Activated gamma-delta T cell (primary cell): ENCODE measurements at regions not wholly inside any gene's neighbourhood (a gene's known extent, or its start where the extent isn't known, plus 50 kb on each side); places are given as distances from the start of the nearest gene placed in this dataset.

Experiments
- DNase-seq: peaks from one replicate; lab custom pipeline; 2025; lab: John Stamatoyannopoulos, UW

- no peak for DNase-seq
Observed at GRCh38 chr5:21694567-21694966, 1158.6 kb downstream of the CDH12 start.

GRCh38 chr5:21693591-21693990, 1159.6 kb downstream of the CDH12 start:
- no peak for DNase-seq

- no peak for DNase-seq
Observed at GRCh38 chr5:21689587-21689986, 1163.6 kb downstream of the CDH12 start.

- DNase-seq: no peak
Observed at GRCh38 chr5:21688655-21689054, 1164.5 kb downstream of the CDH12 start.

DNA sequence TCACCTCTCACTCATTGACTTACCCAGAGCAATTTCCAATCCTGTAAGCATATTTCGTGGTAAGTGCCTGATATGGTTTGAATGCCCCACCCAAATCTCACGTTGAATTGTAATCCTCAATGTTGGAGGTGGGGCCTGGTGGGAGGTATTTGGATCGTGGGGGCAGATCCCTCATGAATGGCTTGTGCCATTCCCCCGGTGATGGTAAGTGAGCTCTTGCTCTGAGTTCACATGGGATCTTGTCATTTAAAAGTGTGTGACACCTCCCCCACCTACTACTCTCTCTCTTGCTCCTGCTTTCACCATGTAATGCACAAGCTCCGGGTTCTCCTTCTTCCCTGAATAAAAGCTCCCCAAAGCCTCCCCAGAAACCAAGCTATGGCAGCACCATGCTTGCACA, 1165.5 kb downstream of the CDH12 start:
- DNase-seq: no peak

DNA sequence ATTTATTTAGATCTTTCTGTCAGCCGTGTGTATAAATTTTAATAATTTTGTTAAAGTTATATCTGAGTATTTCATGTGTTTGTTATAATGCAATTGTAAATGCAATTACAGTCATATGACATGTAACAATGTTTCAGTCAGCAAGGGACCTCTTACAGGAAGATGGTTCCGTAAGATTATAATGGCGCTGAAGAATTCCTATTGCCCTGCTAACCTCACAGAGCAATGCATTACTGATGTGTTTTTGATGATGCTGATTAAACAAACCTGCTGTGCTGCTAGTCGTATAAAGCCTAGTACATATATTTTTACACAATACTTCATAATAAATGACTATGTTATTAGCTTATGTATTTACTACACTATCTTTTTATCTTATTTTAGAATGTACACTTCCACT, 1166.4 kb downstream of the CDH12 start:
- no peak for DNase-seq

DNA sequence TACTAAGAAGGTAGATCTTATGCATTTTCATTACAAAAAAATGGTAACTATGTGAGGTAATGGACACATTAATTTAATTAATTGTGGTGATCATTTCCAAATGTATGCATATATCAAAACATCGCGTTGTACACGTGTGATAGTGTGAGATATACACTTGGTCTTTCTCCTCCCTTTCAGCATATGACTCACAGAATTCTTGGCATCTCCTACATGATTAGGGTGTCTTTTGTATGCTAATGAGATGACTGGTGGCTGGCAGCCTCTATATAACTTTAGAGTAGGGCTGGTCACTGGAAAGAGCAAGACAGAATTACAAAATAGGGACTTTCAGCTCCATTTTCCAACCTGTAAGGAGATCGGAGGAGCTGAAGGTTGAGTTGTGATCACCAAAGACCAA, 1167.6 kb downstream of the CDH12 start:
- no peak for DNase-seq

DNA sequence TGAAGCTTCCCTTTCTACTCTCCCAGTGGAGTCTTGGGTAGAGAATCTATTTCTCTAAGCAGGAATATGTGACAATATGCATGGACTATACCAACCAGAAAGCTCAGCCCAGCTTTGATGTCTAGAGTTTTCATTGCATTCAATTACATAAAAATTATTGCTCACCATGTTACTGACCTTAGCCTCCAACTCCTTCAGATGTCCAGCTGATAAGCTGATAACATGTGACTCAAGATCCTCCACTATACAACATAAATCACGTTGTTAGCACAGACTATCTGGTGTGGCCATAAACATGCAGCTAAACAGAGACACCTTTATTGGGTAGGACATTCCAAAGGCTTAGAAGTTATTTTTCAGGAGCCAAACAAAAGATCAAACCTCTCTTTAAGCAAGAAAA, 1168.2 kb downstream of the CDH12 start:
- no peak for DNase-seq

DNA sequence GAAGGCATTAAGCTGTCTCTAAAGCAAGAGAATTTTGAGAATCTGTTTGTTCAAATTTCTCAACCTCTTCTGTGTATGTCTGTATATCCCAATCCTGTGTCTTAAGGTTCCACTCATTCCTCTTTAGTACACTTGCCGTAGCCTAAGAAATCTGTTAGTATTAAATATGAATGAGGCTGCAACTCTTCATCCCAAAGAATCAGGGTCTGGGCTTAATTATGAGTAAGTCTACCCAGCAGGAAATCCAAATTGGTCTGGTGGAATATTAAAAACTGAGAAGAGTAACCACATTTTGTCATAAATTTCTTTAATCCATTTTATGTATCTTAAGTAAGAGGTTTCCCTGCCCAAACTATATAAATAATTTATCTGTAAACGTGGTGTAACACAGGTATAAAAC, 1171.2 kb downstream of the CDH12 start:
- DNase-seq: no peak

DNA sequence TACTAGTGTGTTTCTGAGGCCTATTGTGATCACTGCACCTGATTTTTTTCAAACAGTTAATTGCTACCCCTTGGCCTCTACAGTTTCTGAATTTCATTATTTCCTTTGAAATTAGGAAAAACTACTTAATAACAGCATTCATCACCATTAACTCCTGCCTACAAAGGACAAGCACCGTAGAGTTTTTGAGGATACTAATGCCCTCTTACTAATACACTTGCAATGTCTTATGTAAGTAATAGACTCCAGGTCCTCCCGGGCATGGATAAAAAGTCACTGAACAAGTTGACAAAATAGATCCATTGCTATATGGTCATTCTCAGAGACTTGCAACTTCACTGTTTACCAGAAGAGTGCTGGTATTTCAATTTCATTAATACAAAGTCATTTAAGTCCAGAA, 1172.5 kb downstream of the CDH12 start:
- DNase-seq: no peak

GRCh38 chr5:21680196-21680595, 1172.9 kb downstream of the CDH12 start:
- DNase-seq: no peak

DNA sequence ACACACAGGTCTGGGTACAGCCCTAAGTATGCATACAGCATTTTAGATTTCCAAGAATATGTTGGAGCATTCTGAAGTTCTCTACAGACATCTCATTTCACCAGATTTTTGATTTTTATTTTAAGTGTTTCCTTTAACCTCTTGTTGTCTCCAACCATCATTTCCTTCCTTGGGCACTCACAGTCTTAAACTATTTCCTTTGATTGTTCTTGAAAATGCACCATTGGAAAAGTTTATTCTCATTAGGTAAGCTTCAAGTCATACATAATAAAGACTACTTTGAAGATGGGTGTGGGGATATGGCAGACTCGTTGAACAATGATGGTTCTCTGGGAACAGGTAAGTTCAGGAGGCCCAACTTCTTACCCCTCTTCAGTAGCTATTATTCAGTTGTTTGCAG, 1174.6 kb downstream of the CDH12 start:
- DNase-seq: no peak

DNA sequence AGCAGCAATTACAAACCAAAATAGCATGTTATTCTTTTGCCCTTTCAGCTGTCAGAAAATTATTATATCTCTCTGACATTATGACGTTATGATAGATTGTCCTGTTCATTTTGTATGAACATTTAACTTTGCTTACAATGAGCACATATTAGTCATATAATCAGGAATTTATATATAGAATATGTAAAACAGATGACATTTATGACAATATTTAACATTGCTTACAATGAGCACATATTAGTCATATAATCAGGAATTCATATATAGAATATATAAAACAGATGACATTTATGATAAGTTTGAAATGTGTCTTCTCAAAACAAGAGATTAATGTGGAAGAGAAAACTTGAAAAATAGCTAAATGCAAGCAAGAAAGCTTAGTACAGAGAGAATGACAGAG, 1180.2 kb downstream of the CDH12 start:
- DNase-seq: no peak

GRCh38 chr5:21672360-21672759, 1180.8 kb downstream of the CDH12 start:
- DNase-seq: no peak

DNA sequence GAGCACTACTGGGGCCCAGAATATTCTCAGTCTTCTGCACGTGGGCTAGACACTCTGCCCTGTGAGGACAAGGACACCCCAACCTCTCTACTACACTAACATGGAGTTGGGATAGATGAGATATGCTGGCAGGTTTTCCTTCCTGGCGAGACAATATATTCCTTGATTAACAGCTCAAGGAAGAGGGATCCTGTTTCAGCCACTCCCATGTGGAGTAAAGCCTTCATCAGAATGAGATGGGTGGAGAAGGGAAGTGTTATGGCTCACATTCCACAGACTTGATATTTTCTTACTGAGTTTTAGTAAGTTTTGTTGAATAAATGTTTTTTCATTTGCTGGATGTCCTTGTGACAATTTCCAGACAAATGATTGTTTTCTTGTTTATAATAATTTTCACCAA, 1187.6 kb downstream of the CDH12 start:
- DNase-seq: no peak

- DNase-seq: no peak
Observed at GRCh38 chr5:21663082-21663481, 1190.1 kb downstream of the CDH12 start.

GRCh38 chr5:21661184-21661583, 1192.0 kb downstream of the CDH12 start:
- no peak for DNase-seq

GRCh38 chr5:21654556-21654955, 1198.6 kb downstream of the CDH12 start:
- no peak for DNase-seq

GRCh38 chr5:21649969-21650368, 1203.2 kb downstream of the CDH12 start:
- DNase-seq: no peak

GRCh38 chr5:21646469-21646868, 1206.7 kb downstream of the CDH12 start:
- no peak for DNase-seq

DNA sequence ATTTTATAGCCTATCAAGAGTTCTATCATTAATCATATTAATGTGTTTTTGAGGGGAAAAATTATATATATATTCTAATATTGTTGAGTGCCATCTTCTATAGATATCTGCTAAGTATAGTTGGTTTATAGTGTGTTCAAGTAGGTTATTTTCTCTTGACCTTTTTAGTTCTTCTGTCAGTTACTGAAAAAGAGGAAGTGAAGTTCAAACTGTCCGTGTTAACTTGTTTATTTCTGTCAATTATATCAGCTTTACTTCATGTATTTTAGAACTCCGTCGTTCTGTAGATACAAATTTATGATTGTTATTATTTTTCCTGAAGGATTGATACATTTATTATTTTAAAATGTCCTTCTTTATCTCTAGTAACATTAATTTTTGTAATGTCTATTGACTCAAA, 1209.1 kb downstream of the CDH12 start:
- no peak for DNase-seq

DNA sequence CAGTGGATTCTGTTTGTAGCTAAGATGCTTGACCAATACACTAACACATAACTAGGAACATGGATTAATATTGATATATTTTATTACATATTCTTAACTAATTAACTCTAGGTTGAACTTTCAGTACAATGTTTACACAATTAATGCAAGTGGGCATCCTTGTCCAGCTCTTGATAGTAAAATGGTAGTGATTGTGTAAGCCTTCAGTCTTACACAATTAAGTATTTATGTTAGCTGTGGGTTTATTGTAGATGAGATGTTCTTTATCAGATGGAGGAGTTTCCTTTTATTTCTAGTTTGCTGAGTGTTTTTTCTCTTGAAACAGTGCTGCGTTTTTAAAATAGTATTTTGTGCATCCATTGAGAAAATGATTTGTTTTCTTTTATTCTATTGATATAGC, 1210.8 kb downstream of the CDH12 start:
- no peak for DNase-seq

- no peak for DNase-seq
Observed at GRCh38 chr5:21623831-21624230, 1229.3 kb downstream of the CDH12 start.

- DNase-seq: no peak
Observed at GRCh38 chr5:21615195-21615765, 1237.9 kb downstream of the CDH12 start.

DNA sequence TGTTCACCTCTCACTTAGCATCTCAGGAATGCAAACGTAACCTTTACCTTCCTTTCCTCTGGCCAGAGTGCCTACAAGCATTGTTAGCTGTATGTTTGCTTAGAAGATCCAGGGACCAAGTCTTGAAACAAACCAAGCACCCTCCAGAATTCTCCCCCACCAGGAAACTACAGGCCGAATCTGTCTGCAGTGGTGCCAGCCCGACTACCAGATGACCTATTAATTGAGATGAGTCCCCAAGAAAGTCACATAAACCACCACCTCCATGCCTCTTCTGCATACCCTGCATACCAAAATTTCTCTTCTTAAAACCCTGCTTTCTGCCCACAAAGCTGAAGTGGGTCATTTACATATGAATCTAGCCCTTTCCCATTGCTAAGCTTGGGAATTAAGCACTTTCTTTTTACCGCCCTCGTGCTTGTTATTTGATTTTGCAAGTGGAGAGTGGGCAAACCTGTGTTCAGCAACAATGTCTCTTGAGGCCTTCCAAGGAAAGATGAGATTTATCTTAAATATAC, 1239.1 kb downstream of the CDH12 start:
- DNase-seq: no peak
